Progenitor cell of endocrine pancreas (in vitro differentiated cells): ENCODE measurements at regions not wholly inside any gene's neighbourhood (a gene's known extent, or its start where the extent isn't known, plus 50 kb on each side); places are given as distances from the start of the nearest gene placed in this dataset.

Experiments used
- DNase-seq: peaks from one replicate; pipeline ENCODE4 v3.0.0; 2021; ENCODE audit warnings: low spot score; ENCODE audit not compliant: unreplicated experiment
- H3K27ac Mint-ChIP-seq: 2 replicates; pipeline ENCODE4 v1.8.0; 2021; ENCODE audit warnings: mild to moderate bottlenecking, moderate library complexity, mixed read lengths
- H3K27me3 Mint-ChIP-seq: 2 replicates; pipeline ENCODE4 v1.8.0; 2021; ENCODE audit warnings: mixed read lengths
- H3K36me3 Mint-ChIP-seq: 2 replicates; pipeline ENCODE4 v1.8.0; 2022; ENCODE audit warnings: mixed read lengths; ENCODE audit not compliant: insufficient read depth
- H3K4me1 Mint-ChIP-seq: 2 replicates; pipeline ENCODE4 v1.8.0; 2021; ENCODE audit warnings: low read depth, mixed read lengths
- H3K4me3 Mint-ChIP-seq: 2 replicates; pipeline ENCODE4 v1.8.0; 2021; ENCODE audit warnings: low read depth, mild to moderate bottlenecking, moderate library complexity, mixed read lengths
- H3K9me3 Mint-ChIP-seq: 2 replicates; pipeline ENCODE4 v1.8.0; 2021; ENCODE audit warnings: low read depth, mixed read lengths
- TF ChIP-seq, protein P1 (sequence below): fragments of 200-600 bp; sonication (generic); IDR thresholded peaks from one replicate; pipeline ENCODE4 v1.5.0; 2021; ENCODE audit warnings: antibody characterized with exemption, mild to moderate bottlenecking; ENCODE audit not compliant: unreplicated experiment

- no peak for DNase-seq
- H3K4me1 Mint-ChIP-seq = no peaks in the 10 kb centered on the region
- no peak overlapping the region for H3K4me3 Mint-ChIP-seq
- no peaks in the 10 kb centered on the region for H3K9me3 Mint-ChIP-seq
- TF ChIP-seq, protein P1, sequence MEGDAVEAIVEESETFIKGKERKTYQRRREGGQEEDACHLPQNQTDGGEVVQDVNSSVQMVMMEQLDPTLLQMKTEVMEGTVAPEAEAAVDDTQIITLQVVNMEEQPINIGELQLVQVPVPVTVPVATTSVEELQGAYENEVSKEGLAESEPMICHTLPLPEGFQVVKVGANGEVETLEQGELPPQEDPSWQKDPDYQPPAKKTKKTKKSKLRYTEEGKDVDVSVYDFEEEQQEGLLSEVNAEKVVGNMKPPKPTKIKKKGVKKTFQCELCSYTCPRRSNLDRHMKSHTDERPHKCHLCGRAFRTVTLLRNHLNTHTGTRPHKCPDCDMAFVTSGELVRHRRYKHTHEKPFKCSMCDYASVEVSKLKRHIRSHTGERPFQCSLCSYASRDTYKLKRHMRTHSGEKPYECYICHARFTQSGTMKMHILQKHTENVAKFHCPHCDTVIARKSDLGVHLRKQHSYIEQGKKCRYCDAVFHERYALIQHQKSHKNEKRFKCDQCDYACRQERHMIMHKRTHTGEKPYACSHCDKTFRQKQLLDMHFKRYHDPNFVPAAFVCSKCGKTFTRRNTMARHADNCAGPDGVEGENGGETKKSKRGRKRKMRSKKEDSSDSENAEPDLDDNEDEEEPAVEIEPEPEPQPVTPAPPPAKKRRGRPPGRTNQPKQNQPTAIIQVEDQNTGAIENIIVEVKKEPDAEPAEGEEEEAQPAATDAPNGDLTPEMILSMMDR = no peak
- H3K27me3 Mint-ChIP-seq = no peaks in the 10 kb centered on the region
- no peaks in the 10 kb centered on the region for H3K36me3 Mint-ChIP-seq
- H3K27ac Mint-ChIP-seq = no peak overlapping the region
Measured at GRCh38 chr13:83622422-83622784, 259.9 kb downstream of the SLITRK1 start.

DNA sequence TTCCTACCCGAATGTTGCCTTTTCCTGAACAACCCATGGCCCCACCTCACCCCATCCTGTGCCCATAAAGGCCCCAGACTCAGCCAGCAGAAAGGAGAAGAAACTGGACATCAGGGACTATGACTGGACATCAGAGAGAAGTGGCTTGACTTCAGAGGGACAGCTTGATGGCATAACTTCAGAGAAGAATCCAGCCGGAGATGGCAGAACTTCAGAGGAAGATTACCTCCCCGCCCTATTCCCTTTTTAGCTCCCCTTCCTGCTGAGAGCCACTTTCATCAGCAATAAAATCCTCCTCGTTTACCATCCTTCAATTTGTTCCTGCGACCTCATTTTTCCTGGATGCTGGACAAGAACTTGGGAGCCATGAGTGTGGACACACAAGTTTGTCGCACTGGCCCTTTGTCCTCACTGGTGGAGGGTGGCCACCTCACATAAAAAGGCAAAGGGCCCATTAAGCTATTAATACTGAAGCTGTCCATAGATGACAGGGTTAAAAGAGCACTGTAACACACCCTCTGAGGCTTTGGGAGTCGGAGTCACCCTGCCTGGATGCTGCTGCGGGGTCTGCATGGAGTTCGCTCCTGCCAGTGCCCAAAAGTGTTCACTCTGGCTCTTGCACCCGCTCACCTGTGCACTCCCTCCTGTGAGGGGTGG lies 260.4 kb downstream of the SLITRK1 start:
- TF ChIP-seq, protein P1 = no peak
- no peaks in the 10 kb centered on the region for H3K9me3 Mint-ChIP-seq
- H3K27ac Mint-ChIP-seq = no peak overlapping the region
- H3K4me1 Mint-ChIP-seq = no peaks in the 10 kb centered on the region
- H3K27me3 Mint-ChIP-seq = no peaks in the 10 kb centered on the region
- no peaks in the 10 kb centered on the region for H3K36me3 Mint-ChIP-seq
- no peak for DNase-seq
- H3K4me3 Mint-ChIP-seq = no peak overlapping the region

DNA sequence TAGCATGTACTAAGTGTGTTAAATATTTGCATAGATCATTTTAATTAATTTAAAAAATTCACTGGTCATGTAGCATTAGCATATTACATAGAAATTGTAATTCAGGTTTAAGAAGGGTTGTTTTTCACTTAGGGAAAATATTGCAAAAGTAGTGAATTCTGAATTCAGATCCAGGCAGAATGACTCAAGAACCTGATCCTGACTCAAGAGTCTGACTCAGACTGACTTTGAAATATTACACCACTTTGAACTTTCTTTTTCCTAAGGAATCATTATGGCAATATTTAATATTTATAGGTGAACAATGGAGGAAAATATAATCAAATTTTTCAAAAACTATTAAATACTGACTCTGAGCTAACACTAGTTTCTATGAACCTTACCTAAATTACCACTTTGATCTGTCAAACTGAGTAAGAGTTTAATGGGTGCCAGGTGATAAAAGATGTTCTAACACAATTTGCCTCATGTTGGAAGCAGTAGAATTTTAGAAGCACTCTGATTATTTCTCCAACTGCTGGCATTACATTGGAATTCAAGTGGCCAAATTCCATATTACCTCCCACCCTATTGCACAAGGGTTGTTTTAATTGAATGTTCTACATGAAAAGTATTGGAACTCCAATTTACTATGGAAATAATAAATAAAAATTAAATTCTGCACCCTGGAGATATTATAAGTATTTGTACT lies 261.6 kb downstream of the SLITRK1 start:
- H3K36me3 Mint-ChIP-seq = no peaks in the 10 kb centered on the region
- H3K4me1 Mint-ChIP-seq = no peaks in the 10 kb centered on the region
- TF ChIP-seq, protein P1 = no peak
- H3K27me3 Mint-ChIP-seq = no peaks in the 10 kb centered on the region
- no peaks in the 10 kb centered on the region for H3K9me3 Mint-ChIP-seq
- H3K4me3 Mint-ChIP-seq = no peak overlapping the region
- no peak for DNase-seq
- no peak overlapping the region for H3K27ac Mint-ChIP-seq

GRCh38 chr13:83618966-83619365 lies 263.3 kb downstream of the SLITRK1 start:
- Mint-ChIP-seq H3K36me3 (no peaks in the 10 kb centered on the region), H3K27ac (no peak overlapping the region), H3K27me3 (no peaks in the 10 kb centered on the region), H3K9me3 (peaks cover 4% of the 10 kb centered on the region), H3K4me3 (no peak overlapping the region), H3K4me1 (no peaks in the 10 kb centered on the region)
- no peak for DNase-seq
- TF ChIP-seq, protein P1 = no peak

DNA sequence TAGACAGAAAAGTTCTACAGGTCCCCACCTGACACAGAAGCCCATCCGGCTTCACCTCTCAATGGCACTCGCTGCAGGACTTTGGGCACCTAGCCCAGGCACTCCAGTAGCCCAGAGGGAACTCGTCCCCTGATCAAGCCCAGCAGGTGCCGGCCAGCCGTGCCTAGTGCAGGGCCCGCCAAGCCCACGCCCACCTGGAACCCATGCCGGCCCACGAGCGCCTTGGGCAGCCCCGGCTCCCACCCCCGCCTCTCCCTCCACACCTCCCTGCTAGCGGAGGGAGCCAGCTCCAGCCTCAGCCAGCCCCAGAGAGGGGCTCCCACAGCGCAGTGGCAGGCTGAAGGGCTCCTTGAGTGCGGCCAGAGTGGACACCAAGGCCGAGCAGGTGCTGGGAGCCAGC lies 268.8 kb downstream of the SLITRK1 start:
- Mint-ChIP-seq H3K4me3 (no peak overlapping the region), H3K36me3 (no peaks in the 10 kb centered on the region), H3K9me3 (peaks cover 15% of the 10 kb centered on the region), H3K27me3 (no peaks in the 10 kb centered on the region), H3K27ac (no peak overlapping the region), H3K4me1 (no peaks in the 10 kb centered on the region)
- no peak for DNase-seq
- TF ChIP-seq, protein P1 = no peak
